Ishikawa (cell line): ENCODE measurements at regions not wholly inside any gene's neighbourhood (a gene's known extent, or its start where the extent isn't known, plus 50 kb on each side); places are given as distances from the start of the nearest gene placed in this dataset.

Experiments used
- EP300 ChIP-seq: IDR thresholded peaks from 2 replicates; pipeline ENCODE4 v1.6.1; 2012; ENCODE audit warnings: borderline replicate concordance
- RAD21 ChIP-seq: IDR thresholded peaks from 2 replicates; pipeline ENCODE4 v1.6.1; 2012; ENCODE audit warnings: low read depth
- REST ChIP-seq: IDR thresholded peaks from 2 replicates; pipeline ENCODE4 v1.6.1; 2012; ENCODE audit warnings: low read depth, mild to moderate bottlenecking
- TEAD4 ChIP-seq: IDR thresholded peaks from 2 replicates; pipeline ENCODE4 v1.6.1; 2012
- USF1 ChIP-seq: IDR thresholded peaks from 2 replicates; pipeline ENCODE4 v1.6.1; 2012

- TF ChIP-seq REST: no peak
- TF ChIP-seq RAD21: no peak
- TF ChIP-seq TEAD4: no peak
- TF ChIP-seq EP300: no peak
- TF ChIP-seq USF1: no peak
These were observed 191.0 kb upstream of the PLEKHG7 start for GRCh38 chr12:92511786-92512185.
